B cell (primary cell): ENCODE measurements at regions not wholly inside any gene's neighbourhood (a gene's known extent, or its start where the extent isn't known, plus 50 kb on each side); places are given as distances from the start of the nearest gene placed in this dataset.

Experiments used
- ATAC-seq: fragments of 200-7000 bp; cut with Tn5 transposase; one replicate; pipeline ENCODE4 v1.10.0; 2021; ENCODE audit warnings: low read depth, mild to moderate bottlenecking, moderate number of reproducible peaks, moderate library complexity
- CTCF ChIA-PET: fragments of 350-600 bp; sonication (Branson Sonifier 250); formaldehyde crosslinking; loops from one replicate; lab custom pipeline; 2021; ENCODE audit warnings: antibody characterized with exemption, inconsistent platforms; lab: Charles Lee
- POLR2A ChIA-PET: fragments of 350-600 bp; sonication (Branson Sonifier 250); formaldehyde crosslinking; loops from one replicate; lab custom pipeline; 2021; ENCODE audit warnings: antibody characterized with exemption; lab: Charles Lee
- DNase-seq: peaks from one replicate; pipeline ENCODE4 v3.0.0; 2013
- H2AFZ ChIP-seq: 2 replicates; pipeline ENCODE4 v1.6.1; 2012; ENCODE audit warnings: mild to moderate bottlenecking, low read depth, low read length; ENCODE audit not compliant: insufficient read depth, poor library complexity, severe bottlenecking
- H3K27ac ChIP-seq, 2 donors: 1 replicate in 1 of 2; 2 replicates in 1 of 2; pipeline ENCODE4 v1.5.1; 2012 to 2013; ENCODE audit warnings: low read length in 2 of 2, mild to moderate bottlenecking in 2 of 2, moderate library complexity in 1 of 2
- H3K27me3 ChIP-seq, 4 experiments: fragments of 200-600 bp in 1 of 4; sonication (generic) in 1 of 4; replicated peaks in 1 of 4; 1 replicate in 2 of 4; 2 replicates in 2 of 4; pipeline versions ENCODE4 v1.6.1 to v1.7.0; 2013 to 2016; ENCODE audit warnings: low read length in 3 of 4, mild to moderate bottlenecking in 2 of 4, mixed read lengths in 1 of 4, moderate library complexity in 1 of 4; ENCODE audit not compliant: insufficient read depth in 4 of 4, control insufficient read depth in 3 of 4; ENCODE audit errors: control extremely low read depth in 1 of 4
- H3K36me3 ChIP-seq, 2 experiments: replicated peaks in 1 of 2; 1 replicate in 1 of 2; 2 replicates in 1 of 2; pipeline versions ENCODE4 v1.6.1 to v1.7.1; 2013; ENCODE audit warnings: low read length in 1 of 2; ENCODE audit not compliant: insufficient read depth in 2 of 2, control insufficient read depth in 1 of 2; ENCODE audit errors: control extremely low read depth in 1 of 2, extremely low read depth in 1 of 2
- H3K4me1 ChIP-seq, 2 donors: fragments of 200-600 bp in 1 of 2; sonication (generic) in 1 of 2; 1 replicate in 1 of 2; 2 replicates in 1 of 2; pipeline versions ENCODE4 v1.5.1 to v1.6.1; 2013 to 2017; ENCODE audit warnings: low read length in 2 of 2; ENCODE audit not compliant: control insufficient read depth in 2 of 2, insufficient read depth in 2 of 2
- H3K4me2 ChIP-seq: replicated peaks from 2 replicates; pipeline ENCODE3; 2012; ENCODE audit warnings: mild to moderate bottlenecking, low read depth, low read length; ENCODE audit not compliant: poor library complexity, severe bottlenecking
- H3K4me3 ChIP-seq, 5 experiments: fragments of 200-600 bp in 1 of 5; sonication (generic) in 1 of 5; 1 replicate in 3 of 5; 2 replicates in 2 of 5; pipeline versions ENCODE4 v1.5.1 to v1.7.0; 2011 to 2016; ENCODE audit warnings: low read length in 4 of 5, mild to moderate bottlenecking in 4 of 5, low read depth in 2 of 5, control low read depth in 1 of 5, moderate library complexity in 1 of 5; ENCODE audit not compliant: insufficient read depth in 1 of 5; ENCODE audit errors: control extremely low read depth in 1 of 5, extremely low read depth in 1 of 5
- H3K79me2 ChIP-seq: fragments of 200-600 bp; sonication (generic); one replicate; pipeline ENCODE4 v1.6.0; 2016; ENCODE audit warnings: low read length; ENCODE audit not compliant: control insufficient read depth, insufficient read depth
- H3K9ac ChIP-seq: fragments of 200-600 bp; sonication (generic); 2 replicates; pipeline ENCODE4 v1.6.1; 2017; ENCODE audit warnings: mild to moderate bottlenecking, low read length, moderate library complexity
- H3K9me3 ChIP-seq, 3 donors: one replicate each; pipeline versions ENCODE4 v1.6.1 to v1.7.1; 2013; ENCODE audit warnings: low read length in 2 of 3; ENCODE audit not compliant: control insufficient read depth in 2 of 3, insufficient read depth in 1 of 3; ENCODE audit errors: control extremely low read depth in 1 of 3
- H4K20me1 ChIP-seq: 2 replicates; pipeline ENCODE4 v1.6.0; 2012; ENCODE audit warnings: mild to moderate bottlenecking, low read length; ENCODE audit not compliant: insufficient read depth, control insufficient read depth, poor library complexity, severe bottlenecking
- H3K27ac Mint-ChIP-seq: one replicate; pipeline ENCODE4 v1.8.0; 2021; ENCODE audit warnings: mixed read lengths
- H3K27me3 Mint-ChIP-seq: one replicate; pipeline ENCODE4 v1.8.0; 2021; ENCODE audit warnings: mixed read lengths
- H3K4me1 Mint-ChIP-seq: one replicate; pipeline ENCODE4 v1.8.0; 2021; ENCODE audit warnings: mixed read lengths
- H3K4me3 Mint-ChIP-seq: one replicate; pipeline ENCODE4 v1.8.0; 2021; ENCODE audit warnings: mixed read lengths
- H3K9me3 Mint-ChIP-seq: one replicate; pipeline ENCODE4 v1.8.0; 2022; ENCODE audit warnings: mixed read lengths; ENCODE audit not compliant: insufficient read depth
- EZH2 ChIP-seq: IDR thresholded peaks from 2 replicates; pipeline ENCODE4 v1.6.1; 2012; ENCODE audit warnings: borderline replicate concordance, low read depth, mild to moderate bottlenecking, moderate library complexity, low read length; ENCODE audit not compliant: insufficient read depth, poor library complexity, severe bottlenecking
- WGBS: methylation state at CpG from one replicate; pipeline ENCODE4 v1.1.5; 2013; ENCODE audit warnings: missing lambda C conversion rate; ENCODE audit not compliant: insufficient coverage; 5-methylcytosine and 5-hydroxymethylcytosine counted together
- intact Hi-C: fragments of 100-400 bp; cut with micrococcal nuclease; formaldehyde crosslinking; loops from one replicate; pipeline ENCODE4 v1.10.0; 2022
- TF ChIP-seq, protein P1 (sequence below): fragments of 200-600 bp; IDR thresholded peaks from one replicate; pipeline ENCODE4 v1.8.0; 2022; ENCODE audit warnings: antibody characterized with exemption, mild to moderate bottlenecking

DNA sequence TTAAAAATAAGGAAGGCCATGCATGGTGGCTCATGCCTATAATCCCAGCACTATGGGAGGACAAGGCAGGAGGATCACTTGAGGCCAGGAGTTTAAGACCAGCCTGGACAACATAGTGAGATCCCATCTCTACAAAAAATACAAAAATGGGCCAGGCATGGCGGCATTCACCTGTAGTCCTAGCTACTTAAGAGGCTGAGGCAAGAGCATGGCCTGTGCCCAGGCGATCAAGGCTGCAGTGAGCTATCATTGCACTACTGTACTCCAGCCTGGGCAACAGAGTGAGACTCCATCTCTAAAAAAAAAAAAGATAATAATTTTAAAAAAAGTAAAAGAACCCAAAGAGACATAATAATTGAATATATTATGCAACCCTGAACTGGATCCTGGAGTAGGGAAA, 83.6 kb upstream of the ZNF423 start:
- intact Hi-C loops = no loop called here
- Histone ChIP-seq H4K20me1 (no peaks in the 10 kb centered on the region), H3K9ac (no peak overlapping the region), H3K4me3 (no peak overlapping the region), H3K27me3 (no peaks in the 10 kb centered on the region), H3K36me3 (no peaks in the 10 kb centered on the region), H3K9me3 (peaks cover 0 to 3% (median 0%) of the 10 kb centered on the region in 3 donors), H3K27ac (no peak overlapping the region), H3K4me1 (no peaks in the 10 kb centered on the region), H3K79me2 (no peaks in the 10 kb centered on the region), H3K4me2 (no peak overlapping the region), H2AFZ (no peak overlapping the region)
- Mint-ChIP-seq H3K4me3 (no peak overlapping the region), H3K9me3 (peaks cover 3% of the 10 kb centered on the region), H3K27ac (no peak overlapping the region), H3K27me3 (peaks cover 14% of the 10 kb centered on the region), H3K4me1 (no peaks in the 10 kb centered on the region)
- CTCF ChIA-PET = no interaction called here
- 100% methylated on average over 1 of the region's 2 CpGs for WGBS
- no peak for TF ChIP-seq EZH2
- TF ChIP-seq, protein P1, sequence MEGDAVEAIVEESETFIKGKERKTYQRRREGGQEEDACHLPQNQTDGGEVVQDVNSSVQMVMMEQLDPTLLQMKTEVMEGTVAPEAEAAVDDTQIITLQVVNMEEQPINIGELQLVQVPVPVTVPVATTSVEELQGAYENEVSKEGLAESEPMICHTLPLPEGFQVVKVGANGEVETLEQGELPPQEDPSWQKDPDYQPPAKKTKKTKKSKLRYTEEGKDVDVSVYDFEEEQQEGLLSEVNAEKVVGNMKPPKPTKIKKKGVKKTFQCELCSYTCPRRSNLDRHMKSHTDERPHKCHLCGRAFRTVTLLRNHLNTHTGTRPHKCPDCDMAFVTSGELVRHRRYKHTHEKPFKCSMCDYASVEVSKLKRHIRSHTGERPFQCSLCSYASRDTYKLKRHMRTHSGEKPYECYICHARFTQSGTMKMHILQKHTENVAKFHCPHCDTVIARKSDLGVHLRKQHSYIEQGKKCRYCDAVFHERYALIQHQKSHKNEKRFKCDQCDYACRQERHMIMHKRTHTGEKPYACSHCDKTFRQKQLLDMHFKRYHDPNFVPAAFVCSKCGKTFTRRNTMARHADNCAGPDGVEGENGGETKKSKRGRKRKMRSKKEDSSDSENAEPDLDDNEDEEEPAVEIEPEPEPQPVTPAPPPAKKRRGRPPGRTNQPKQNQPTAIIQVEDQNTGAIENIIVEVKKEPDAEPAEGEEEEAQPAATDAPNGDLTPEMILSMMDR = no peak
- ATAC-seq = no peak
- POLR2A ChIA-PET = no interaction called here
- no peak for DNase-seq

DNA sequence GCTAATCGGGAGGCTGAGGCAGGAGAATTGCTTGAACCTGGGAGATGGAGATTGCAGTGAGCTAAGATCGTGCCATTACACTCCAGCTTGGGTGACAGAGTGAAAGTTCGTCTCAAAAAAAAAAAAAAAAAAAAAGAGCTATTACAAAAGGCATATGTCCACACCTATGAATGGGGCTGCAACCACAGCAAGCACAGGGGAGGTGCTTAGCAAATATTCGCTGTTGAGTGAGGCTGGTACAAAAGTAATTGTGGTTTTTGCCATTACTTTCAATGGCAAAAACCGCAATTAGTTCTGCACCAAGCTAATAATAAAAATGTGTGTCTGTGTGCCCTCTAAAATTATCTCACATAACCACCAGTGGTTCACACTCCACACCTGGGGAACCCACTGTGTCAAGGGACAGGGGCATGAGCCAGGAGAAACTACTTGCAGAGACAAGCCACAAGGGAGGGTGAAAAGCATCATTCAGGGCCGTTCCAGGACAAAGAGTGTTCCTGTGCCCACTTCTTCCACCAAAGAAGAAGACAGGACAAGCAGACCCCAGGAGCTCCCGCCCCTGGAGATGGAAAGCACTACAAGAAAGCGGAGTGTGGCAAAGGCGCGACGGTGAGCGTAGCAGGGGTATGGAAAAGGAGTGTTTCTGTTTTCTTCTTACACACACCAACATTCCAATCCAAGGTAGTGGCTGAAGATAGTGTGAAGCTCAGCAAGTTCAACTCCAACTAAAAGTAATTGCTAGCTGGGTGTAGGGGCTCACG, 84.4 kb upstream of the CNEP1R1 start:
- CTCF ChIA-PET = no interaction called here
- H3K9me3 Mint-ChIP-seq = peaks cover 3% of the 10 kb centered on the region
- H3K4me3 Mint-ChIP-seq = no peak overlapping the region
- POLR2A ChIA-PET = no interaction called here
- Histone ChIP-seq H3K4me3 (no peak overlapping the region), H3K9me3 (peaks cover 0 to 3% (median 0%) of the 10 kb centered on the region in 3 donors), H3K4me1 (no peaks in the 10 kb centered on the region), H4K20me1 (no peaks in the 10 kb centered on the region), H3K36me3 (no peaks in the 10 kb centered on the region), H3K9ac (no peak overlapping the region), H3K27ac (no peak overlapping the region), H3K79me2 (no peaks in the 10 kb centered on the region), H2AFZ (no peak overlapping the region), H3K27me3 (no peaks in the 10 kb centered on the region), H3K4me2 (no peak overlapping the region)
- peaks cover 11% of the 10 kb centered on the region for H3K27me3 Mint-ChIP-seq
- no peak for TF ChIP-seq EZH2
- TF ChIP-seq, protein P1 = no peak
- no peak overlapping the region for H3K27ac Mint-ChIP-seq
- WGBS = 91% methylated on average over 3 of the region's 13 CpGs
- intact Hi-C loops = no loop called here
- ATAC-seq (no peak), DNase-seq (no peak)
- H3K4me1 Mint-ChIP-seq = no peaks in the 10 kb centered on the region
